Midbrain (tissue), 1 donor: ENCODE measurements at regions not wholly inside any gene's neighbourhood (a gene's known extent, or its start where the extent isn't known, plus 50 kb on each side); places are given as distances from the start of the nearest gene placed in this dataset.

Experiments used
- DNase-seq: peaks from one replicate; lab custom pipeline; 2025; lab: John Stamatoyannopoulos, UW

DNA sequence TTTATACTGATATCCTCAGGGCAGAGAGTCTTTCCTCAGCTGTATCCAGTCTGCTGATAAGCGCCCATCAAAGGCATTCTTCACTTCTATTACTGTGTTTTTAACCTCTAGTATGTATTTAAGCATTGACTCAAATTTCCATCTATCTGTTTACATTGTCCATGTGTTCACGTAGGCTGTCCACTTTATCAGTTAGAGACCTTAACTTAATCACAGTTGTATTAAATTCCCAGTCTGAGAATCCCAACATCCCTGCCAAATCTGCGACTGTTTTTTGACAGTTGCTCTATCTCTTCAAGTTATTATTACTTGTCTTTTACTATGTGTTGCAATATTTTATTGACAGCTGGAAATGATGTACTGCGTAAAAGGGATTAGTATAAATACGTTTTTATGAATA is 1613.7 kb upstream of the MIR17HG start:
- DNase-seq, result no peak

DNA sequence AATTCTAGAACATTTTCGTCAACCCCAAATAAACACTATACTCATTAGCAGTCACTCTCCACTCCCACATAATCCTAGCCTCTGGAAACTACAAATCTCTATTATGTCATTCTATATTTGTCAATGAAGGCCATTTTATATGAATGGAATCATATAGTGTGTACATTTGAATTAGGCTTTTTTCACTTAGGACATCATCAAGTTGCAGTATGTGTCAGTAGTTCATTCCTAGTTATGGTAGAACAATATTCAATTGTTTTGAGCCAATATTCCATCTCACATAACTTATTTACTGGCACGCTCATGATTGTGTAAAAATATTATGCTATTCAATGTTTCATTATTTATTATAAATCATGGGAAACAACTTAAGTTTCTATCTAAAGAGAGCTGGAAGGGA is 1610.4 kb upstream of the MIR17HG start:
- no peak for DNase-seq

DNA sequence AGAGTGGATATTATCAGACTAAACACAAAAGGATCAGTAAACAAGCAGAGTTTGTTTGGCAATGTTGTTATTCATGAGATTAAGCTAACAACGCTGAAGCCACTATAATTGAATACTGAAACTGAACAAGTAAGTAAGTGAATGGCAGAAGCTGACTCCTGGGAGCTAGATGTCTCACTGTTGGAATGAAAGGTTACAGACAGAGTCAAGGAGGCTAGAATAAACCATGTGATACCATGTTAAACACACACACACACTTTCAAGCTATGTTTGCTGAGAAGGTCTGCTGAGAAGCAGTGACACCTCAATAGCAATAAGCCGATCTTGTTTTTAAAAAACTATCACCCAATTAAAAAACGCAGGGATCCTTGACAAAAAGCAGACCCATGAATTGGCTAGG is 1609.4 kb upstream of the MIR17HG start:
- no peak for DNase-seq

DNA sequence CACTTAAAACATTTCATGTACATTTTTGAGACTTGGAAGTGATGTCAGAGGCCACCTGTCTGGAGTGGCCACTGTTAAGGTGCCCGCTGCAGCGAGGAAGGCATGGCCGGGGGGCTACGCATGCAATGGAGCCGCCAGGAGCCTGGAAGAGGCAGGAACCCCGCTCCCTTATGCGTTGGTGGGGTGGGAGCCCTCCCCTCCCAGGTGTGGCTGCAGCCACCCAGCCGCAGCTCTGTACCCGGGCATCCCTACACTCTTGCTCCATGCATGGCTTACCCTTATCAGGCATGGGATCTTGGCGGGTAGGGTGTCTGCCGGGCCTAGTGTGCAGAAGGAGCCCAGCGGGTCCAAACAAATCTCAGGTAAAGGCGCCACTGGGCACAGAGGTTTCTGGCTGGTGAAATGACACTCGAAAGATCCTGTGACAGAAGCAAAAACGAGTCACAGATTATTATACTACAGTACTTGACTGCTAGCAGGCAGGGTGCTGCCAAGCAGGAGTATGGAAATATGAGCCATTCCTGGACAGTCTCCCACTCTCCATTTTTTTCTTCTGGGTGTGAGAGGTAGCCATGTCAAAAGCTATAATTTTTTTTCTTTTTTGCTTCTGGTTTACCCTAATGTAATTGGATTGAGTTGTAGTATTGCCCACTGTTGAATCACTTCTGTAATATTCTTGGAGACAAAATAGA is 1606.3 kb upstream of the MIR17HG start:
- DNase-seq, result no peak

DNA sequence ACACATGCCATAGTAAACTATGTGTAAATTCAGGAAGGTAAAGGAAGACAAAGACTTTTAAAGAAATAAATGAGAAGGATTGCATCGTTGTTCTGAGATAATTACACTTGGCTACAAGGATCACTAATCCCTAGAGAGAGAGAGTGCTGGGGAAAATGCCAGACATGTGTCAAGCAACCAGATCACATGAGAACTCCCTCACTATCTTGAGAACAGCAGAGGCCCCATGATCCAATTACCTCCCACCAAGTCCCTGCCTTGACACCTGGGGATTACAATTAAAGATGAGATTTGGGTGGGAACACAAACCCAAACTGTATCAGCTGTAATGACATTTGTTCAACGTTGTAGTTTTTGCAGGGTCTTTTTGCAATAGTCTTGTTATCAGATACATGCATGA is 1600.9 kb upstream of the MIR17HG start:
- DNase-seq, result no peak

DNA sequence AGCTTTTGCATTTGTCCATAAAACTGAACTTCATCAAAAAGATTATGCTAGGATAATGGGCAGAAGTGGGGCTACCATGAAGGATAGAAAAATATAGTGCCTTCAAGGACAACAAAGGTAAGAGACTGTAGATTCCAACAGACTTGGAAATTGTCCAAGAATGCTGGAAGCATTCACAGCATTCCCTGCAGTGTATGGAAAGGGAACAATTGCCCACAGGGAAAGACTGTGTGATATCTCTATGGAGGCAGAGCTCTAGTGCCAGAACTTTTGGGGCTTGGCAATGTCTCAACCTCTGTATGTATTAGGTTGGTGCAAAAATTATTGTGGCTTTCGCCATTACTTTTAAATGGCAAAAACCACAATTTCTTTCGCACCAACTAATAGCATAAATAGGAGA is 1598.8 kb upstream of the MIR17HG start:
- no peak for DNase-seq

DNA sequence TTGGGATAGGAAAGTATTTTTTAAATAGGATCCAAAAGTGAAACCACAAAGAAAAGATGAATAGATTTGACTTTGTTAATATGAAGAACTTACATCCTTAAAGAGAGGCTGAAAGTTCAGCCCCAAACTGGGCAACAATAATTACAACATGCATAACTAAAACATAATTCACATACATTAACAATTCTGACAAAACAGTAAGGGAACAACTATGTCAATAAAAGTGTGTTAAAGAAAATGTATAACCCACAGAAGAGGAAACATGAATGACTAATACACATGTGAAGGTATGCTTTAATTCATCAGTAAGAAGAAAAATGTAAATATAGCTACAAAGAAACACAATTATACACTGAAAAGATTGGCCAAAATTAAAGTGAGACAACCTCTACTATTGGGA is 1597.6 kb upstream of the MIR17HG start:
- DNase-seq, result no peak

DNA sequence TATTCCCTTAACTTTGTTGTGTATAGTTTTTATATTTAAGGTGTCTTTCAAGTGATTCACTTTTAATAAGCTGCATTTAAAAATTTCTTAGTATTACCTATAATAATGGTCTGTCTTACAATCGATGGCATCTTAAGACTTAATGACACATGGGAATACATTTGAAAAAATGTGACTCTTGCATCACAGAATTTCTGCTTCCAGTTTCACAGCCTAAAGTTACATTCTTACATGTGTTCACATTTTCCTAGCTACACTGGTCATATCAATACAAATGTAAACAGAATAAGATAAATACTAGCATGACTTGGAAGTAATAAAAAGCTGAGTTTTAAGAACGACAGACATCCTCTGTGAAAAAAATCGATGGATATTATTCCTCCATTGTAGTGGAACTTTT is 1597.1 kb upstream of the MIR17HG start:
- DNase-seq, result no peak

DNA sequence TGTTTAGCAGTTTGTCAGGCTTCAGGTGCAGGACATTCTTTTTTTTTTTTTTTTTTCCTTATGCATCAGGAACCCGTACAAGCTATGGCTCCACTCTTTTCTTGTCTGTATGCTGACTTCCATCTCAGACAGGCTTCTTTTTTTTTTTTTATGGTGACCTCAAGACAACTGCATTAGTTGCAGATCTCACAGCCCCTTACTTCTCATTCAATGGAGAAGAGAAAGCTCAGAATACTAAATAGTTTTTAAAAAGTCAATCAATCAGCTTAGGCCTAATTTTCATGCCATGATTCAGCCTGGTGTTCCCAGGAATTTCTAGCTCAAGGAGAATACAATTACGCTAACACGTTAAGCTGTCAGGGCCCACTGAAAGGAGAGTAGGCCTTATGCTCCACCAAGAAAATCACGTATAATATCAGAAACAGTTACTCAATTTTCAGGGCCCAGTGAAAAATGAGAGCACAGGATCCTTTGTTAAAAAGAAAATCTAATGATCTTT is 1596.0 kb upstream of the MIR17HG start:
- DNase-seq, result no peak

DNA sequence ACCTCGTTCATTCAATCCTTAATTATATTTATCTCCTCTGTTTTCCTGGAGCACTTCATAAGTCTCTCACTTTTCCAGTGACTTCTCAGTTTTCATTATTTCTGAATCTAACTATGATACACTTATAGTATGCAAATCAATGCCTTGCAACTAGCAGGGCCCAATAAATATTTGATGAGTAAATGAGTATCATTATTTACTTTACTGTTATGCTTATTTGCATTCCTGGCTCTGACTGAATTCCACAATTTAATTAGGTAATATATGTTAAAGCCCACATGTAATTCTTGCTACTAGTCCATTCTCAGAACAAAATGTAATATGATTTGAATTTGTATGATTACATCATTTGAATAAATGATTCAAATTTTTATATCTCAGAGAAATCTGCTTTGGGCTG is 1595.1 kb upstream of the MIR17HG start:
- no peak for DNase-seq

DNA sequence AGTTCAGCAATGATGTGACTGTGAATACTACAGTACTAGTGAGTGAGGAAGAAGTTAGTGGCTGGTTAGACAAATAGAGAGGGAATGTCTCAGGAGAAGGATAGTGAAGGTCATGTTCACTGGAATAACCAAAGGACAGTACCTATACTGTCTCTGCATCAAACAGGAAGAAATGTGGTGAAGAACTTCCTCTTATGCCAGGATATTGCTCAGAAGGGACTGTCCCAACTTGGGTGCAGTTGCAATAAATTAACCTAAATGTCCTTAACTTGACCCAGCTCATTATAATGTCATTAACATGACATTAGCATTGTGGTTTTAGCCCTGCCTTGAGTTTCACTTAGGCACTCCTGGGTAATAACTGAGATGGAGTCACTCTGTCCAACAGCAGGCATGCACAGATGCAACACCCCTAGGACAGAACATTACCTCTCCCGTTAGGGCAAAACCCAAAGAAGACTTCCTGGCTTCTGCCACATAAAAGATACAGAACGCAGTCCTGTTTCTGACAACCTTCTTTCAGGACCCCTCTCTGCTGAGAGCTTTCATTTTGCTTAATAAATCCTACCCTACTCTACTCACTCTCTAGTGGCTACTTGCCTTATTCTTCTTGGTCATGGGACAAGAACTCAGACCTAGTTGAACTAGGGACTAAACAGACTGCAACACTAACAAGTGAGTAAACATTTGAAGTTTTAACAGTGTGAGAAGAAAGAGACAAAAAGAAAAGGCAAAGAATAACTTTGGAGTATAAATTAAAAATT is 1591.6 kb upstream of the MIR17HG start:
- DNase-seq, result no peak

DNA sequence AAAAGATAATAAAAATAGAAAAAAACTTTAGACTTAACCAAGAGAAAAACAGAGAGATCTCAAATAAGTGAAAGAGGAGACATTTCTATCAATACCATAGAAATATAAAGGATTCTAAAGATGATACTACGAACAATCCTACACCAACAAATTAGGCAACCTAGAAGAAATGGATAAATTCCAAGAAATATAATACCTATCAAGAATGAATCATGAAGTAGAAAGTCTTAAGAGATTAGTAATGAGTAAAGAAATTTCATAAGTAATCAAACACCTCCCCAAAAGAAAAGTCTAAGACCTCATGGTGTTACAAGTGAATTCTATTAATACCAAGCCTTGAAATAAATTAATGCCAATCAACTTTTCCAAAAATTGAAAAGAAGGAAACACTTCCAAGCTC is 1584.5 kb upstream of the MIR17HG start:
- DNase-seq, result no peak

DNA sequence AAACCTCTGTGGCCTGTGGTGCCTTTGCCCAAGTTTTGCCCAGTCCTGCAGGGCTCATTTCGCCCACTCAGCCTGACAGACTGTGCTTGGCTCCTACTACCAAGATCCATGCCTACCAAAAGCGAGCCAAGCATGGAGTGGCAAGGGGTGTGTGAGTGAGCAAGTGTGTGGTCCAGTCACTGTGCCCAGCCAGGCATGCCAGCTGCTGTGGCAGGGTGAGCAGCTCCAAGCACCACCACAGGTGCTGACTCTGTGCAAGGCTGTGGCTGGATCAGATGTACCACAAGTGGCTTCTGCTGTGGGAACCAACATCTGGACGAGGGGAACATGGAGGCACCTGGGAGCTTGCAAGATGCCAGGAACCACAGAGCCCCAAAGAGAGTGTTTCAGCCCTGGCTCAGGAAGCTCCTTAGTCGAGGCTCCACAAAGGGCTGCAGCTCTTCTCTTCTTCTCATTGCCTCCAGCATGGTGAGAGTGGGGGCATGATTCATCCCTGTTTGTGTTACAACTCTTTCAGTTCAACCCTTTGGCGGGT is 1564.2 kb upstream of the MIR17HG start:
- no peak for DNase-seq

DNA sequence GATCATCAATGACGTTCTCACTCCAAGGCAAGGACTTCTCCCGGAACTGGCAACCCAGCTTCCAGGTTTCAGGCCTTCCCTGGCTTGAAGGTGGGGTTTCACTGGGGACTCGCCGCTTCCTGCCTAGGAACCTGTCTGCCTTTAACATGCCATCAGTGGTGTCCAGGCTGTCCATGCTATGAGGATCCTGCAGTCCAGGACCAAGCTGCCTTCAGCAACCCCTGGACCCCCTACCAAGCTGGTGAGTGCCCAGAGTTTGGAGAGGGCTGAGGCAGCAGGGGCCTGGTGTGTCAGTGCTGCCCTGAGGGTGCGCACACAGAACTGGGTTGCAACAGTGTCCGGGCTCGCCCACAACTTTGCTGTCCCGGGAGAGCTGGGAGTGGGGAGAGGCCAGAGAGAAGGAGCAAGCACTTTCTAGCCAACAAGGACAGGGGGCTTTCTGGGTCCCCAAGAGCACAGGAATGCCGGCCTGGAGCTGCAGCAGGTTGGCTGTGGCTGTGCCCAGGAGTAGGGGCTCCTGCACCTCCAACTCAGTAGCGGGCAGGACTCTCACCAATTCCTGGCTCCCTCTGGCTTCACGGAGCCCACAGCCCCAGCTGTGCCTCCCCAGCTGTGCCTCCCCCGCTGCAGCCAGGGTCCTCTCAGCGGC is 1563.2 kb upstream of the MIR17HG start:
- no peak for DNase-seq

DNA sequence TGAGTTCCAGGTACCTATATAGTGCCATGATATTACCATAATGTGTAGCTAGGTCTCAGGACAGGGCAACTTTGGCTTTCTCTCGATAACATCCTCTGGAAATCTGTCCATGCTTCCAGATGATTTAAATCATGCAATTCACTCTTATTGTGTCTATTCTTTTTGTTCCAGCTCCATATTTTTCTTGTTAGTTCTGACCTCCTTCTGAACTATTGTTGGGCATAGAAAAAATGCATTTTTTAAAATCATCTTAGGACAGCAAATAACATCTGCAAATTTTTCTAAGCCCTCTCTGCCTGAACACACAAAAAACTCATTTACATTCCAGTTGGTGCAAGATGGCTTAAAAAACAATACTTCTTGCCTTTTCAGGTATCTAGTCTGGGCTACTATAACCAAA is 1561.0 kb upstream of the MIR17HG start:
- DNase-seq, result no peak

DNA sequence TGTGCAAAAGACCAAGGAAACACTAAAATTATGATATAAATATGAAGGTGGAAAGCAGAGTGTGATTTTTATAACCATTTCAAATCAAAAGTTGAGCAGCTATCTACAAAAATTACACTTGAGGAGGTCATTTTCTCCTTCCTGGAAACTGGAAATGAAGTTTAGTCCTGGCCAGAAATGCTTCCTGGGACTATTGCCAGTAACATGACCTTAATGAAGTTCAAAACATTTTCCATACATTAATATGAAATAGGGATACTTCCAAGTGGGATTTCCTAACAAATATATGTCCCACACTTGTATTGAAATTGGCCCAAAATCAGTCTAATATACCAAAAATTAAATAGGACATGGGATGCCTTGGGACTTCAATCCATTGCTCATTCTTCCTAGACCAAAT is 1556.8 kb upstream of the MIR17HG start:
- DNase-seq, result no peak

DNA sequence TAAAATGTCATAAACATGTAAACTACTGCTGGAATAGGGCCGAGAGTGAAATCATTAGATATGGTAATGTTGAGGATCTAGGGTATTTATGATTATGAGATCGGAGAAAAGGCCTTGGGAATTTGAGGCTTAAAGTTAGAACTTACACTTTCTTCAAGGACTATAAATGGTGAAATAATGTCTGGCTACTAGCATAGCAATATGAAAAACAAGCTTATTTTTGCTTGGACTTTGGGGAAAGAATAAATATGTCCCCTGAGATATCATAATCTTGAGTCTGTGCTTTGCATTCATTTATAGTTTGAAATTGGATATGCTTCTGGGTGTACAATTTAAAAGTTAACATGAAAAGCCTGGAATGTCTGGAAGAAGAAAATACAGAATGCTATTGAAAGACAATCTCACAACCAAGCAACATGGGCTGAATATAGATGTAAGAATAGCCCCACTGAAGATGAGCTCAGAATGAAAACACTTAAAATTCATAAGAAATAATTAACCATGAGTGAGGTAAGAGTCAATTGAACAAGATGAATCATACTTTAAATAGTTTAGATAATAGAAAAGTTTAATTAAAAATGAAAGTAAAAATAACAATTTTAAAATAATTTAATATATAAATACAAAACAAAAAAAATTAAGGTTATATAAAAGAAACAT is 1555.4 kb upstream of the MIR17HG start:
- DNase-seq, result no peak

DNA sequence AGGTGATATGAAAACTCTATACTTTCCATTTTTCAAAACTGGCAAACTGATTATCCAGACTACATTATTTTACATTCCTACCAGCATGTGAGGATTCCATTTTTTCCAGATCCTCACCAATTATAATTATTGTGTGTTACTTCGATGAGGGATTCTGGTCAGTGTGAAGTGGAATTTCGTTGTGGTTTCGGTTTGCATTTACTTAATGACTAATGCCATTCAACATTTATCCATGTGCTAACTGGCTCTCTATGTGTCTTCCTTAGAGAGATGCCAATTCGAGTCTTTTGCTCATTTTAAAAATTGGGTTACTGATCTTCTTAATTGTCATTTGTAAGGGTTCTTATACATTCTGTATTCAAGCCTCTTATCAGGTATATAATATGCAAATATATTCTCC is 1551.3 kb upstream of the MIR17HG start:
- DNase-seq, result no peak

DNA sequence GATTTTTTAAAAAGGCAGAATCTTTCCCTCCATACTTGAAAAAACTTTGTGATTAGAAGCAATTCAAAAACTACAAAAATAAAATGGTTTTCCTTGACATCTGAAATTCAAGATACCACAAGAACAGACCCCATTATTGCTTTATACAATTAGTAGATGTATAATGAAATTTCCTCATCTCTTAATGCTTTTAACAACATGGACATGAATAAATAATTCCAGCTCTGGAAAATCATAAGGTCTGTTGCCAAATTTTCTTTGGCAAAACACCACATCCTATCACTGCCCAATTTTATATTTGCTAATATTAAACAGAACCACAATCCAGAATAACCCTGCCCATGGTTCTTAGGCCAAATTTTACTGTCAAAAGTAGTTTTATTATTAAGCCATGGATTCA is 1543.6 kb upstream of the MIR17HG start:
- DNase-seq, result no peak

DNA sequence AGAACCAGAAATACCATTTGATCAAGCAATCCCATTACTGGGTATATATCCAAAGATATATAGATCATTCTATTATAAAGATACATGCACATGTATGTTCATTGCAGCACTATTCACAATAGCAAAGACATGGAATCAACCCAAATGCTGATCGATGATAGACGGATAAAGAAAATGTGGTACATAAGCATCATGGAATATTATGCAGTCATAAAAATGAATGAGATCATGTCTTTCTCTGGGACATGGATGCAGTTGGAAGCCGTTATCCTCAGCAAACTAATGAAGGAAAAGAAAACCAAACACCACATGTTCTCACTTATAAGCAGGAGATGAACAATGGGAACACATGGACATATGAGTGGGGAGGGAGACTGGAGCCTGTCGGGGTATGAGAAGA is 1540.9 kb upstream of the MIR17HG start:
- DNase-seq, result no peak

DNA sequence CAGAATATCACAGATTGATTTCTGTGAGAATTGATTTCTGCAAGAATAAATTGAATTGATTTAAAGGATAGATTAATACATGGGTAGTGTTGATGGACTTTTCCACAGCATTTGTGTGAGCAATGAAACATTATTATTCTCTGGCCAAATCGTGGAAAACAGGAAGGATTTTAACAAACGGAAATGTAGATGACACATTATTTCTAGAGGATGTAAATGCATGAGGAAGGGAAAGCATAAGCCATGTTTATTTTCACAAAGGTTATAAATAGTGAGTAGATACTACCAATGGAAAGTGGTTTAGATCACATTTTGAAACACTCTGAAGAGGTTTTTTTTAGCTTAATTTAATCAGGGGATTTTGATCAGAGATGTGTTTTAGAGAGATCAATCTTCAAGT is 1534.6 kb upstream of the MIR17HG start:
- DNase-seq, result no peak

DNA sequence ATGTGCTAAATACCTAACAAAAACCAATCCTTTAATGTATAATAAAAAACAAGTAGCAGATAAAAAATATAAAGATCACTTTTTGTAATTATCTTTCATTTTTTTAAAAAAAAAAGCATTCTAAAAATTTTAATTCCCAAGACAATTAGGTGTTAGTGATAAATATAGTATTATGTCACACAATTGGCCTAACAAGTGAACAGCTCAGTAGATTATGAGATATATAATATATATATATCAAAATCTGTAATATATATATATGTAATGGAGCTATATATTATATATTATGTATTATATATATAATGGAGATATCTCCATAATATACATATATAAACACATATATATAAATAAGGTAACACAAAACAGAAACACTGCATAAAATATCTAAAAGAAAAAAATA is 1531.1 kb upstream of the MIR17HG start:
- DNase-seq, result no peak
